ENCODE measurements at regions not wholly inside any gene's neighbourhood (a gene's known extent, or its start where the extent isn't known, plus 50 kb on each side); places are given as distances from the start of the nearest gene placed in this dataset.

DNA sequence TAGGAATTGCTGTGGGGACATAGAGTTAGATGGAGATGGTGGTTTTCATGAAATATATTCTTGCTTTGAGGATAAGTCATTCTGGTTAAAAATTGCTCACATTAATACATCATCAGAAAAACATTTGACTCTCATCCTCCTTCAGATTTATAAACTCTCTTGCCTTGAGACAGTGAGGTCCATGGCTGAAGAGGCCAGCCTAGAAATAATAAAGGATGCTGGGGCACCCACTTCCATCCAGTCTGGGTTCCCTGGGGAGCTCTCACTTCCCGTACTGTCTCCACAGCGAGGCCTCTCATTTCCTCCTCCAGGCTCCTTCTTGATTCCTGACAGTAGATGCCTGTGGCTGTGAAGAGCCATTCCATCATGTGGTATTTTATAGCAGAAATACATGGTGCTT is 73.3 kb upstream of the PRKG1 start:
- H3K79me2 ChIP-seq (ENCODE audit: low read length) = no peaks in the 10 kb centered on the region
- H3K9ac ChIP-seq (ENCODE audit: low read length) = no peak overlapping the region
- H3K9me3 ChIP-seq (ENCODE audit: low read length) = no peaks in the 10 kb centered on the region
- no peak for TF ChIP-seq EZH2phosphoT487 (IDR thresholded peaks at IDR 0.05; ENCODE audit: borderline replicate concordance, low read length)
- TF ChIP-seq EZH2 (IDR thresholded peaks at IDR 0.05; ENCODE audit: low read length, unreplicated experiment) = no peak
- TF ChIP-seq, protein P1, sequence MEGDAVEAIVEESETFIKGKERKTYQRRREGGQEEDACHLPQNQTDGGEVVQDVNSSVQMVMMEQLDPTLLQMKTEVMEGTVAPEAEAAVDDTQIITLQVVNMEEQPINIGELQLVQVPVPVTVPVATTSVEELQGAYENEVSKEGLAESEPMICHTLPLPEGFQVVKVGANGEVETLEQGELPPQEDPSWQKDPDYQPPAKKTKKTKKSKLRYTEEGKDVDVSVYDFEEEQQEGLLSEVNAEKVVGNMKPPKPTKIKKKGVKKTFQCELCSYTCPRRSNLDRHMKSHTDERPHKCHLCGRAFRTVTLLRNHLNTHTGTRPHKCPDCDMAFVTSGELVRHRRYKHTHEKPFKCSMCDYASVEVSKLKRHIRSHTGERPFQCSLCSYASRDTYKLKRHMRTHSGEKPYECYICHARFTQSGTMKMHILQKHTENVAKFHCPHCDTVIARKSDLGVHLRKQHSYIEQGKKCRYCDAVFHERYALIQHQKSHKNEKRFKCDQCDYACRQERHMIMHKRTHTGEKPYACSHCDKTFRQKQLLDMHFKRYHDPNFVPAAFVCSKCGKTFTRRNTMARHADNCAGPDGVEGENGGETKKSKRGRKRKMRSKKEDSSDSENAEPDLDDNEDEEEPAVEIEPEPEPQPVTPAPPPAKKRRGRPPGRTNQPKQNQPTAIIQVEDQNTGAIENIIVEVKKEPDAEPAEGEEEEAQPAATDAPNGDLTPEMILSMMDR (conservative IDR thresholded peaks at IDR 0.05; ENCODE audit: low read depth, low read length) = no peak
- POLR2A ChIA-PET (ENCODE audit: unreplicated experiment) = no interaction called here
- no peak overlapping the region for H3K4me2 ChIP-seq (ENCODE audit: low read length)
- BruUV-seq (replicated peaks) = no TSS peak
- H4K20me1 ChIP-seq (ENCODE audit: low read length) = no peaks in the 10 kb centered on the region
- no peaks in the 10 kb centered on the region for H3K4me1 ChIP-seq (ENCODE audit: insufficient read depth, low read length)
- H3K27ac ChIP-seq (ENCODE audit: low read length) = no peak overlapping the region
- no peaks in the 10 kb centered on the region for H3K9me2 ChIP-seq (replicated peaks; ENCODE audit: low read length)
- H3K36me3 ChIP-seq (ENCODE audit: low read depth, low read length) = no peaks in the 10 kb centered on the region
- no peak overlapping the region for H2AFZ ChIP-seq (ENCODE audit: low read length)
- intact Hi-C loops (cut with micrococcal nuclease) = loop anchor here (1.0 to 10.0 kb wide), 10 partner anchors 48 to 1876 kb away; no protein-coding TSS in a partner anchor
- DNase-seq (no peak), ATAC-seq (no peak)
- CTCF ChIA-PET = no interaction called here
- H3K27me3 ChIP-seq (ENCODE audit: low read length) = peaks cover 75% of the 10 kb centered on the region
- H3F3A ChIP-seq (ENCODE audit: low read length, unreplicated experiment) = no peaks in the 10 kb centered on the region
- H3K4me3 ChIP-seq (ENCODE audit: low read length) = no peak overlapping the region

DNA sequence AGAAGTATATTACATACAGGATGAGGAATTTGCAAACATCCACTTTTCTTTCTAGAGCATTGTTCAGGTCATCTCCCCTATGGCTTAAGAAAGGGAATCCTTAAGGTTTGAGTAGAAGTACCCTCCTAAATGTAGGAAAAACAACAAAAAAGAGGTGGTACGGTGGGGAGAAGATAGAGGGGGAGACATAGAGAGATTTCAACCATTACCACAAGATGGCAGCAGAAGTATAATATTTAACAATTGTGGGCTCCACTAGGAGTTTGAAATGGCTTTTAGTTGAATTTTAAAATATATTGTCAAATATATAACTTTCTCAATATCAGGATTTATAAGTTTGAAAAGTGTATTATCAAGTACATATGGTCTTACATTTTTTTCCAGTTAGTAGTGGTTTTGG is 72.7 kb upstream of the PRKG1 start:
- Histone ChIP-seq H3K79me2 (ENCODE audit: low read length) (no peaks in the 10 kb centered on the region), H3K36me3 (ENCODE audit: low read depth, low read length) (no peaks in the 10 kb centered on the region)
- CTCF ChIA-PET = interaction anchor here (0.6 to 0.8 kb wide), 2 partner anchors 25 to 942 kb away, joined by 3 read pairs; no protein-coding TSS in a partner anchor

DNA sequence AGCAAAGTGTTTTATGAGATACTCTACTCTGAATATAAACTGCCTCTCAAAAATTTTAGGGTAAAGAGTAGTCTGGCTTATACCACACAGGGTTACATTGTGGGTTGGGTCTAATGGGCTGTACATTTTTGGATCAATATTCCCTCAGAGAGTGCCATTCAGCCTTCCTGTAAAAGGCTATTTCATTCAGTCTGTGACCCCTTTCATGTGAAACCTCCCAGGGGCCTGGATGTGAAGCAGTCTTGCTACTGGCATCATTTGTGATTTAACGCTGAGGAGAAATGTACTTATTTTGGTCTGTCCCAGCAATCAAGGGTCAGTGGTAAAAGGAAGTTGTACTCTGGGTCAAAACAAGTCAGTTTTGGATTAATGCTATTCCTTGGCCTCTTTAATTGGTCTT is 71.8 kb upstream of the PRKG1 start:
- intact Hi-C loops (cut with micrococcal nuclease) = loop anchor here (5.0 to 10.0 kb wide), 5 partner anchors 1305 to 1875 kb away; no protein-coding TSS in a partner anchor
- no peak for TF ChIP-seq EZH2phosphoT487 (IDR thresholded peaks at IDR 0.05; ENCODE audit: borderline replicate concordance, low read length)
- TF ChIP-seq EZH2 (IDR thresholded peaks at IDR 0.05; ENCODE audit: low read length, unreplicated experiment) = no peak
- TF ChIP-seq, protein P1 (conservative IDR thresholded peaks at IDR 0.05; ENCODE audit: low read depth, low read length) = no peak
- H3K27ac ChIP-seq (ENCODE audit: low read length) = no peak overlapping the region
- ATAC-seq (no peak), DNase-seq (peak; percentile 9)
- H3K9me3 ChIP-seq (ENCODE audit: low read length) = no peaks in the 10 kb centered on the region
- no TSS peak for BruUV-seq (replicated peaks)
- no peaks in the 10 kb centered on the region for H3K9me2 ChIP-seq (replicated peaks; ENCODE audit: low read length)
- ChIA-PET POLR2A (ENCODE audit: unreplicated experiment) (no interaction called here), CTCF (interaction anchor here (0.6 kb wide), 1 partner anchor 943 kb away, joined by 3 read pairs; no protein-coding TSS in a partner anchor)
- peaks cover 64% of the 10 kb centered on the region for H3K27me3 ChIP-seq (ENCODE audit: low read length)
- H4K20me1 ChIP-seq (ENCODE audit: low read length) = no peaks in the 10 kb centered on the region
- no peaks in the 10 kb centered on the region for H3K79me2 ChIP-seq (ENCODE audit: low read length)
- no peak overlapping the region for H3K4me3 ChIP-seq (ENCODE audit: low read length)
- no peak overlapping the region for H2AFZ ChIP-seq (ENCODE audit: low read length)
- H3K4me2 ChIP-seq (ENCODE audit: low read length) = no peak overlapping the region
- H3K9ac ChIP-seq (ENCODE audit: low read length) = no peak overlapping the region
- H3K36me3 ChIP-seq (ENCODE audit: low read depth, low read length) = no peaks in the 10 kb centered on the region
- peaks cover 2% of the 10 kb centered on the region for H3K4me1 ChIP-seq (ENCODE audit: insufficient read depth, low read length)
- no peaks in the 10 kb centered on the region for H3F3A ChIP-seq (ENCODE audit: low read length, unreplicated experiment)

More for the DNA sequence above, 72.7 kb upstream of the PRKG1 start:
- Histone ChIP-seq H3K4me2 (ENCODE audit: low read length) (no peak overlapping the region), H2AFZ (ENCODE audit: low read length) (0 out of 2 replicates have a peak overlapping the region, but pooled peaks have one; percentile 12), H3K9me3 (ENCODE audit: low read length) (no peaks in the 10 kb centered on the region), H3K4me3 (ENCODE audit: low read length) (no peak overlapping the region), H4K20me1 (ENCODE audit: low read length) (no peaks in the 10 kb centered on the region), H3K27me3 (ENCODE audit: low read length) (peaks cover 73% of the 10 kb centered on the region), H3F3A (ENCODE audit: low read length, unreplicated experiment) (no peaks in the 10 kb centered on the region), H3K4me1 (ENCODE audit: insufficient read depth, low read length) (no peaks in the 10 kb centered on the region), H3K9me2 (replicated peaks; ENCODE audit: low read length) (no peaks in the 10 kb centered on the region), H3K9ac (ENCODE audit: low read length) (no peak overlapping the region), H3K27ac (ENCODE audit: low read length) (no peak overlapping the region)
- BruUV-seq (replicated peaks) = no TSS peak
- POLR2A ChIA-PET (ENCODE audit: unreplicated experiment) = no interaction called here
- TF ChIP-seq EZH2 (IDR thresholded peaks at IDR 0.05; ENCODE audit: low read length, unreplicated experiment) = no peak
- TF ChIP-seq EZH2phosphoT487 (IDR thresholded peaks at IDR 0.05; ENCODE audit: borderline replicate concordance, low read length) = no peak
- TF ChIP-seq, protein P1 (conservative IDR thresholded peaks at IDR 0.05; ENCODE audit: low read depth, low read length) = peak; percentile 99
- ATAC-seq (peak; percentile 87), DNase-seq (peak; percentile 85)
- intact Hi-C loops (cut with micrococcal nuclease) = loop anchor here (1.0 to 10.0 kb wide), 10 partner anchors 47 to 1876 kb away; no protein-coding TSS in a partner anchor

Measured in PC-3 (cell line).